AG09309 (cell line): ENCODE measurements at regions not wholly inside any gene's neighbourhood (a gene's known extent, or its start where the extent isn't known, plus 50 kb on each side); places are given as distances from the start of the nearest gene placed in this dataset.
"Not testable (repeated sequence)": the region's sequence is repeated elsewhere in the genome, so short reads cannot be mapped to it uniquely, and the experiment has no call there.

Experiments
- DNase-seq: peaks from one replicate; pipeline ENCODE4 v3.0.0-alpha.2; 2010; ENCODE audit warnings: low read depth
- H3K4me3 ChIP-seq: 2 replicates; pipeline ENCODE4 v1.5.1; 2011; ENCODE audit warnings: mild to moderate bottlenecking, low read depth, low read length, moderate library complexity; ENCODE audit not compliant: control insufficient read depth
- CTCF ChIP-seq: IDR thresholded peaks from 2 replicates; pipeline ENCODE4 v1.5.1; 2011; ENCODE audit warnings: mild to moderate bottlenecking, low read depth, low read length, inconsistent platforms; ENCODE audit not compliant: insufficient read depth, control insufficient read depth; ENCODE audit errors: missing control alignments

DNA sequence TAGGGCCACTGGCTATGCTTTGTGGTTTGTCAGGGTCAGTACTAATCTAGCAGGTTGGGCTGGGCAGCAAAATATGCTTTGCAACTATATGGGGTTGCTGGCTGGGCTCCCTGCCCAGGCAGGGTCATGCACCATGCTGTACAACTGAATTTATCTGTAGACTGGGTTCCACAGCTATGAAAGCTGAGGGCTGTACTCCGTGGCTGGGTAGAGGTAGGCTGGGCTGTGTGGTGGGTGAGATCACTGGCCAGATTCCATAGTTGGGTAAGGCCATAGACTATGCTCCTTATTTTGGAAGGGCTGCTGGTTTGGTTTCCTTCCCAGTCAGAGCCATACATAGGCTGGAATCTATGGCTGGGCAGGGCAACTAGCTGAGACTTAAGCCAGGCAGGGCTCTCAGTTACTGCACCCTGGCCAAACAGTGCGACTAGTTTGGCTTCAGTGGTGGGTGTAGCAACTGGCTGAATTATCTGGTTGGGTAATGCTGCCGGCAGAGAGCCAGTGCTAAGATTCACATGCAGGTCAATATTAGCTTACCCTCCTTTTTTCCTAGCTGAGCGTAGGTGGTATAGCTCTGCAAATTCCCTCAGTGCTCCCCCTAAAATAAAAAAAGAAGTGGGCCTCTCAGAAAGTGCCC, 769.1 kb upstream of the CDH8 start:
- H3K4me3 ChIP-seq = no peak overlapping the region
- no peak for DNase-seq
- no peak for TF ChIP-seq CTCF

- no peak for DNase-seq
- no peak for TF ChIP-seq CTCF
- H3K4me3 ChIP-seq = no peak overlapping the region
These were observed 758.5 kb upstream of the CDH8 start for GRCh38 chr16:62794724-62795123.

DNA sequence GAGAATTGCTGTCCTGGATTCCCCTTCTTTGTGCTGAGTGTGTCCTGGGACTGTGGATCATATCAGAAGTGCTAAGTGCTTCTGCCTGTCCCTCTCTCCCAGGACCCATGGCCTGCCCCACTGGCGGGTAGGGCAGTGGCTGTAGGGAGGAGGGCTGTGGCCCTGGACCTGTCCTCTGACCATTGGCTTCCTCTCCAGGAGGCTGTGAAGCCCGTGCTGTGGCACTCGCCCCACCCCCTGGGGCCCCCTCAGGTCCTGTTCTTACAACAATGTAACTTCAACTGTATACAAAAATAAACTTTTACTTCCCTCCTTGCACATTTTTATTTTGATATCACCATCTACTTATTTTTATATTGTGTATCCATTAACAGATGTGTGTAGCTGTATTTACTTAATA, 743.8 kb upstream of the CDH8 start:
- DNase-seq = not testable (repeated sequence)

DNA sequence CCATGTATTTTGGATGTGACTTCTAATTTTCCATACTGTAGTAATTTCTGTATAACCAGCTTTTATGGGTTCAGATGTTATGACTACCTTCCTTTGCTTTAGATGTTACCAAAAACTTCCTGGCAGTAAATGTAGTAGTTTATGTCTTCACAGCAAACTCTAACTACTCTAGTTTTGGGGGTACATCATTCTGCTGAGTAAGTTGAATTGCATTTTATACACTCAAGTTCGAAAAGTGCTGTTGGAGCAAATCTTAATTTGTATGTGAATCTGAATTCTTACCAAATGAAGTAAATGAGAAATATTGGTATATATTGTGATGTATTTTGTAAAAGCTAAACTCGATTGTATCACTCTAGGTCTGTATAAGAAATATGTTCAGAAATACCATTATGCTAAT, 728.3 kb upstream of the CDH8 start:
- no peak for DNase-seq
- TF ChIP-seq CTCF = no peak
- no peak overlapping the region for H3K4me3 ChIP-seq

More for the DNA sequence above, 743.8 kb upstream of the CDH8 start:
- H3K4me3 ChIP-seq = not testable (repeated sequence)

DNA sequence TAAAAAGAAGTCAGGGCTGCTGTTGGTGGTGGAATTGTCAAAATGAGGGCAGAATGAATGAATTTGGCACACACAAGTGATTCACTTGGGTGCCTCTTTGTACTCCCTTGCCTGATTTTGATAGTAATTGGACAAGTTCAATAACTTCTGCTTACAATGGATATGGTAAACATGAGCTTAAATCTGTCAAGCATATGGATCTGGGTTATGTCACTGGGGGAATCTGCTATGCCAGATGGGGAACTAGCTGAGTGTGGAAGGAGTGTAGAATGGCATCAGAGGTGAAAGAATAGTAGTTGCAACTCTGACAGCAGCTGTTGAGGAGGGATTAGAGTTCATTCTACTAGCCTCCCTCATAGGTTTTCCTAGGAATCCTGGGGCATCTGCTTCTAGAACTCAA, 724.2 kb upstream of the CDH8 start:
- no peak overlapping the region for H3K4me3 ChIP-seq

DNA sequence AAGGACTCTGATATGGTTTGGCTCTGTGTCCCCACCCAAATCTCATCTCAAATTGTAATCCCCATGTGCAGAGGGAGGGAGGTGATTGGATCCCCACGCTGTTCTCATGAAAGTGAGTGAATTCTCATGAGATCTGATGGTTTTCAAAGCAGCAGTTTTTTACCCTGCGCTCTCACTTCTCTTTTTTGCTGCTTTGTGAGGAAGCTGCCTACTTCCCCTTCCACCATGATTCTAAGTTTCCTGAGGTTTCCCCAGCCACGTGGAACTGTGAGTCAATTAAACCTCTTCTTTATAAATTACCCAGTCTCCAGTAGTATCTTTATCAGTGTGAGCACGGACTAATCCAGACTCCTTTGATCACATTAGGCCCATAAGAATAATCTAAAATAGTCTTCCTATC, 719.7 kb upstream of the CDH8 start:
- DNase-seq = no peak
- no peak overlapping the region for H3K4me3 ChIP-seq
- TF ChIP-seq CTCF = no peak

More for the DNA sequence above, 724.2 kb upstream of the CDH8 start:
- TF ChIP-seq CTCF = no peak
- no peak for DNase-seq

- H3K4me3 ChIP-seq = no peak overlapping the region
- DNase-seq = no peak
- TF ChIP-seq CTCF = no peak
These were observed 716.6 kb upstream of the CDH8 start for GRCh38 chr16:62752854-62753253.
